ENCODE measurements at regions not wholly inside any gene's neighbourhood (a gene's known extent, or its start where the extent isn't known, plus 50 kb on each side); places are given as distances from the start of the nearest gene placed in this dataset.

DNA sequence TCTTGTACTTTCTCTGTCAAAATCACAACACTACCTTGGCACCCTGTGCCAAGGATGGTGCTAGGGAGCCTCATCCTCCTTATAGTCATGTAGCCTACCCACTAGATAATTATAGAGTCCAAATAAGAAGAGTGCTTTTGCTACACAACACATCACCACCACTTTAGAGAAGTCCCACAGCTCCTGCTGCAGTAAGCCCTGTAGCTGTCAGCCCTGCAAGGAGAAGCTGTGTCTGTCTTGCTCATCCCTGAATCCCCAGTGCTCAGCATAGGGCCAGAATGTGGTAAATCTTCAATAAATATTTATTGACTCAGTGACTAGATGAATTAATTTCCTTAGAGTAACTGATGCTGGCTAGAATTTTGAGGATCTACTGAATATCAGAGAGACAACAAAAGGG, 190.8 kb downstream of the ZNF621 start:
- no TSS peak for BruUV-seq (replicated peaks)
- in situ Hi-C loops (cut with HindIII; ENCODE audit: low pct_unique_long_range_greater_than_20kb, low sequenced_read_pairs) (no loop called here), intact Hi-C loops (cut with micrococcal nuclease; ENCODE audit: unreplicated experiment) (no loop called here)
- DNase-seq (ENCODE audit: low read depth, low spot score) (no peak), ATAC-seq (no peak)
- H3K4me3 ChIP-seq (ENCODE audit: low read depth in 2 of 2, low read length in 2 of 2): no peak overlapping the region
- no peaks in the 10 kb centered on the region for H3K36me3 ChIP-seq (ENCODE audit: control insufficient read depth, insufficient read depth, low read length)
- TF ChIP-seq SIN3A (IDR thresholded peaks at IDR 0.05; ENCODE audit: borderline replicate concordance, insufficient read depth, low read depth, low read length): no peak
- TF ChIP-seq, protein P1, sequence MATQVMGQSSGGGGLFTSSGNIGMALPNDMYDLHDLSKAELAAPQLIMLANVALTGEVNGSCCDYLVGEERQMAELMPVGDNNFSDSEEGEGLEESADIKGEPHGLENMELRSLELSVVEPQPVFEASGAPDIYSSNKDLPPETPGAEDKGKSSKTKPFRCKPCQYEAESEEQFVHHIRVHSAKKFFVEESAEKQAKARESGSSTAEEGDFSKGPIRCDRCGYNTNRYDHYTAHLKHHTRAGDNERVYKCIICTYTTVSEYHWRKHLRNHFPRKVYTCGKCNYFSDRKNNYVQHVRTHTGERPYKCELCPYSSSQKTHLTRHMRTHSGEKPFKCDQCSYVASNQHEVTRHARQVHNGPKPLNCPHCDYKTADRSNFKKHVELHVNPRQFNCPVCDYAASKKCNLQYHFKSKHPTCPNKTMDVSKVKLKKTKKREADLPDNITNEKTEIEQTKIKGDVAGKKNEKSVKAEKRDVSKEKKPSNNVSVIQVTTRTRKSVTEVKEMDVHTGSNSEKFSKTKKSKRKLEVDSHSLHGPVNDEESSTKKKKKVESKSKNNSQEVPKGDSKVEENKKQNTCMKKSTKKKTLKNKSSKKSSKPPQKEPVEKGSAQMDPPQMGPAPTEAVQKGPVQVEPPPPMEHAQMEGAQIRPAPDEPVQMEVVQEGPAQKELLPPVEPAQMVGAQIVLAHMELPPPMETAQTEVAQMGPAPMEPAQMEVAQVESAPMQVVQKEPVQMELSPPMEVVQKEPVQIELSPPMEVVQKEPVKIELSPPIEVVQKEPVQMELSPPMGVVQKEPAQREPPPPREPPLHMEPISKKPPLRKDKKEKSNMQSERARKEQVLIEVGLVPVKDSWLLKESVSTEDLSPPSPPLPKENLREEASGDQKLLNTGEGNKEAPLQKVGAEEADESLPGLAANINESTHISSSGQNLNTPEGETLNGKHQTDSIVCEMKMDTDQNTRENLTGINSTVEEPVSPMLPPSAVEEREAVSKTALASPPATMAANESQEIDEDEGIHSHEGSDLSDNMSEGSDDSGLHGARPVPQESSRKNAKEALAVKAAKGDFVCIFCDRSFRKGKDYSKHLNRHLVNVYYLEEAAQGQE (IDR thresholded peaks at IDR 0.05; ENCODE audit: insufficient read depth in 1 of 2, low read depth in 2 of 2, low read length in 1 of 2): no peak
- TF ChIP-seq POLR2AphosphoS5 (IDR thresholded peaks at IDR 0.05; ENCODE audit: low read depth, low read length): no peak
- TF ChIP-seq TCF7L2 (IDR thresholded peaks at IDR 0.05; ENCODE audit: low read depth, low read length): no peak
- ChIA-PET CTCF (no interaction called here), POLR2A (no interaction called here)
- no peaks in the 10 kb centered on the region for H3K9me3 ChIP-seq (ENCODE audit: control insufficient read depth, insufficient read depth, low read depth, low read length)
- H3K27ac ChIP-seq (ENCODE audit: low read length): no peak overlapping the region
- no peaks in the 10 kb centered on the region for H3K4me1 ChIP-seq (ENCODE audit: control insufficient read depth, insufficient read depth, low read length)
- no peaks in the 10 kb centered on the region for H3K27me3 ChIP-seq (ENCODE audit: control insufficient read depth, insufficient read depth, low read length)

DNA sequence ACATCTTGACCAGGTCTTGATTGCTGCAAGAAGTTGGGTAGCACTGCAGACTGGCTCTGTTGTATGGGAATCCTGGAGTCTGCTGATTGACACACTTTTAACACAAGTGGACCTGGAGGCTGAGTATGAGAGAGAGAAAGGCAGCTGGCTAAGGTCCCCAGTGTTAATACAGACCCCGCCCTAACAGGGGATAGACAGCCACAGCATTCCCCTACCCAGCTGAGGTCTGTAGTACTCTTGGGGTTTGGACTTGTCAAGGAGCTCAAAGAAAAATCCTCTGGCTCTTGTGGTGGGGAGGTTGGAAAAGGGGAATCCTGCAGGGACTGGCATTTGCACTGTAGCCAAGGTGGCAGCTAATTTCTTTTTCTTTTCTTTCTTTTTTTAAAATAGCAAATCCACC, 192.7 kb downstream of the ZNF621 start:
- no TSS peak for BruUV-seq (replicated peaks)
- Histone ChIP-seq H3K4me1 (ENCODE audit: control insufficient read depth, insufficient read depth, low read length) (no peaks in the 10 kb centered on the region), H3K27ac (ENCODE audit: low read length) (no peak overlapping the region), H3K36me3 (ENCODE audit: control insufficient read depth, insufficient read depth, low read length) (no peaks in the 10 kb centered on the region), H3K4me3 (ENCODE audit: low read depth in 2 of 2, low read length in 2 of 2) (no peak overlapping the region), H3K27me3 (ENCODE audit: control insufficient read depth, insufficient read depth, low read length) (no peaks in the 10 kb centered on the region), H3K9me3 (ENCODE audit: control insufficient read depth, insufficient read depth, low read depth, low read length) (no peaks in the 10 kb centered on the region)
- POLR2A ChIA-PET: no interaction called here
- intact Hi-C loops (cut with micrococcal nuclease; ENCODE audit: unreplicated experiment) (no loop called here), in situ Hi-C loops (cut with HindIII; ENCODE audit: low pct_unique_long_range_greater_than_20kb, low sequenced_read_pairs) (no loop called here)
- TF ChIP-seq TCF7L2 (IDR thresholded peaks at IDR 0.05; ENCODE audit: low read depth, low read length) (no peak), SIN3A (IDR thresholded peaks at IDR 0.05; ENCODE audit: borderline replicate concordance, insufficient read depth, low read depth, low read length) (no peak), CTCF (IDR thresholded peaks at IDR 0.05) (no peak), POLR2AphosphoS5 (IDR thresholded peaks at IDR 0.05; ENCODE audit: low read depth, low read length) (no peak)
- TF ChIP-seq, protein P1 (IDR thresholded peaks at IDR 0.05; ENCODE audit: insufficient read depth in 1 of 2, low read depth in 2 of 2, low read length in 1 of 2): no peak
- CTCF ChIA-PET: no interaction called here
- ATAC-seq (no peak), DNase-seq (ENCODE audit: low read depth, low spot score) (no peak)
